ENCODE measurements at regions not wholly inside any gene's neighbourhood (a gene's known extent, or its start where the extent isn't known, plus 50 kb on each side); places are given as distances from the start of the nearest gene placed in this dataset.

- ATAC-seq = no peak
- CTCF ChIA-PET = no interaction called here
- POLR2A ChIA-PET = interaction anchor here (0.6 kb wide), 1 partner anchor 30 kb away, joined by 4 read pairs; no protein-coding TSS in a partner anchor
- Histone ChIP-seq H3K4me1 (no peaks in the 10 kb centered on the region), H3K9me3 (no peaks in the 10 kb centered on the region), H3K4me3 (no peak overlapping the region), H3K27ac (no peak overlapping the region), H3K4me2 (no peak overlapping the region)
- FAIRE-seq = no peak
- DNase-seq (ENCODE audit: low read depth in 1 of 2, low spot score in 1 of 2) = no peak
- TF ChIP-seq KDM1A (IDR thresholded peaks at IDR 0.05; ENCODE audit: low read depth) (no peak), FOSL2 (IDR thresholded peaks at IDR 0.05) (no peak), FOSL2 (CRISPR knock-in tag; IDR thresholded peaks at IDR 0.05) (no peak), JUN (IDR thresholded peaks at IDR 0.05) (no peak), E2F6 (IDR thresholded peaks at IDR 0.05; ENCODE audit: borderline replicate concordance, low read depth) (no peak), TP53 (CRISPR knock-in tag; IDR thresholded peaks at IDR 0.05) (no peak), CBX2 (IDR thresholded peaks at IDR 0.05; ENCODE audit: borderline replicate concordance, low read depth) (no peak), CBX8 (IDR thresholded peaks at IDR 0.05) (no peak), PBX3 (IDR thresholded peaks at IDR 0.05) (no peak), GATA3 (IDR thresholded peaks at IDR 0.05; ENCODE audit: borderline replicate concordance) (no peak), BCL3 (IDR thresholded peaks at IDR 0.05) (no peak), HOXA7 (CRISPR knock-in tag; IDR thresholded peaks at IDR 0.05) (no peak), PHF8 (IDR thresholded peaks at IDR 0.05; ENCODE audit: borderline replicate concordance, low read depth) (no peak), ZC3H11A (IDR thresholded peaks at IDR 0.05) (no peak), POLR2AphosphoS2 (conservative IDR thresholded peaks at IDR 0.05; ENCODE audit: low read length) (no peak), ZFP36 (IDR thresholded peaks at IDR 0.05; ENCODE audit: borderline replicate concordance, partially characterized antibody) (no peak), HEYL (CRISPR knock-in tag; IDR thresholded peaks at IDR 0.05) (no peak), CEBPB (IDR thresholded peaks at IDR 0.05) (no peak)
These were observed 2197.4 kb downstream of the PCDH7 start for GRCh38 chr4:32917586-32917985.

GRCh38 chr4:32929796-32930699 is 2209.9 kb downstream of the PCDH7 start:
- Histone ChIP-seq H3K4me2 (no peak overlapping the region), H3K4me3 (no peak overlapping the region), H3K9me3 (no peaks in the 10 kb centered on the region), H3K4me1 (no peaks in the 10 kb centered on the region), H3K27ac (no peak overlapping the region)
- TF ChIP-seq JUNB (IDR thresholded peaks at IDR 0.05) (no peak), HOXA7 (CRISPR knock-in tag; IDR thresholded peaks at IDR 0.05) (no peak), EHF (CRISPR knock-in tag; IDR thresholded peaks at IDR 0.05) (no peak), CTCF (IDR thresholded peaks at IDR 0.05) (no peak), MYC (IDR thresholded peaks at IDR 0.05; ENCODE audit: borderline replicate concordance, low read length) (no peak), TP53 (CRISPR knock-in tag; IDR thresholded peaks at IDR 0.05) (no peak), NR3C1 (IDR thresholded peaks at IDR 0.05) (no peak), TFCP2L1 (CRISPR knock-in tag; IDR thresholded peaks at IDR 0.05) (no peak), E2F6 (IDR thresholded peaks at IDR 0.05; ENCODE audit: borderline replicate concordance, low read depth) (no peak), CHD2 (IDR thresholded peaks at IDR 0.05; ENCODE audit: low read length, partially characterized antibody) (no peak), NPAS2 (CRISPR knock-in tag; IDR thresholded peaks at IDR 0.05; ENCODE audit: borderline replicate concordance) (no peak), HEYL (CRISPR knock-in tag; IDR thresholded peaks at IDR 0.05) (no peak), POLR2A (IDR thresholded peaks at IDR 0.05; ENCODE audit: low read length) (no peak)
- ChIA-PET POLR2A (no interaction called here), CTCF (no interaction called here)
- FAIRE-seq = no peak
- no peak for ATAC-seq
- no peak for DNase-seq (ENCODE audit: low read depth in 1 of 2, low spot score in 1 of 2)
- WGBS (ENCODE audit: missing lambda C conversion rate) = 21% methylated on average over 4 of the region's 4 CpGs
